B cell (primary cell): ENCODE measurements at regions not wholly inside any gene's neighbourhood (a gene's known extent, or its start where the extent isn't known, plus 50 kb on each side); places are given as distances from the start of the nearest gene placed in this dataset.

ENCODE experiments used
- CTCF ChIP-seq: fragments of 200-600 bp; IDR thresholded peaks from one replicate; pipeline ENCODE4 v1.8.0; 2022; ENCODE audit warnings: antibody characterized with exemption, mild to moderate bottlenecking
- EZH2 ChIP-seq: IDR thresholded peaks from 2 replicates; pipeline ENCODE4 v1.6.1; 2012; ENCODE audit warnings: borderline replicate concordance, low read depth, mild to moderate bottlenecking, moderate library complexity, low read length; ENCODE audit not compliant: insufficient read depth, poor library complexity, severe bottlenecking

- TF ChIP-seq CTCF (no peak), EZH2 (no peak)
Observed at GRCh38 chr5:74254257-74254656, 386.3 kb downstream of the ENC1 start.
